LHCN-M2 (cell line): ENCODE measurements at regions not wholly inside any gene's neighbourhood (a gene's known extent, or its start where the extent isn't known, plus 50 kb on each side); places are given as distances from the start of the nearest gene placed in this dataset.

ENCODE experiments used
- DNase-seq: peaks from one replicate; pipeline ENCODE4 v3.0.0-alpha.2; 2012; ENCODE audit warnings: low read depth

- no peak for DNase-seq
These were observed 1295.1 kb upstream of the PCDH20 start for GRCh38 chr13:62710787-62711186.

GRCh38 chr13:62706048-62706447 is 1290.4 kb upstream of the PCDH20 start:
- DNase-seq: no peak

- no peak for DNase-seq
These were observed 1289.2 kb upstream of the PCDH20 start for GRCh38 chr13:62704875-62705274.

DNA sequence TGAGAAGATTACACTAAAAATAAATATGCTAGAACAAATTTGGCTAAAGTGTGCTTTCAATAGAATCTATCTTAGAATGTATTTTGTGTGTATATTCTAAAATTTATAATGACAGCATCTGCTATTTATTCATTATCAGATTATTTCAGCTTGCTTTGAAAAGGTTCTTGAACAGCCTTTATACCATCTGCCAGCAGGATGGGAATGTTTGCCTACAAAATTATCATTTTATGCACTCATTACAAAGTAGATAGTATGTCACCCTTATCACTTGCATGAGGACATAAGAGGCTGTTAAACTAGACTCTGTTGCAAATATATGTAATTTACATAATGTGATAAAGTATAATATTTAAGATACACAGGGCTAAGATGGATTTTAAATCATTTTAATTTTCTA is 1286.9 kb upstream of the PCDH20 start:
- DNase-seq: no peak

DNA sequence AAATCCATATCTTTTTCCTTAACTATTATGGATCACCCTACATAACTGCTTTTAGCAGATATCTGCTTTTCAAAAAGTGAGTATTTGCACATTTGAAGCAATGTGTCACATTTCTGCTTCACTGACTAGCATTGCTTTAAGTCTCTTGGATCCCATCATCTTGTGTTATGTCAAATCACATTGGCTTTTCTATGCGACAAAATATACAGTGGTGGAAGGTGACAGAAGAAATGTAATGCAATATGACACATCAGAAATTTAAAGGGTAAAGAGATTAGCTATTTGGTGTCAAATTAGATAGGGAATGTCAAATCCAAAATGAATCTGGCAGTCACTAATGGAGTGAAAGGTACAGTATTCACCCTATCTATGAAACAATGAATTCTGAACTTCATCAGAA is 1282.1 kb upstream of the PCDH20 start:
- DNase-seq: no peak

DNA sequence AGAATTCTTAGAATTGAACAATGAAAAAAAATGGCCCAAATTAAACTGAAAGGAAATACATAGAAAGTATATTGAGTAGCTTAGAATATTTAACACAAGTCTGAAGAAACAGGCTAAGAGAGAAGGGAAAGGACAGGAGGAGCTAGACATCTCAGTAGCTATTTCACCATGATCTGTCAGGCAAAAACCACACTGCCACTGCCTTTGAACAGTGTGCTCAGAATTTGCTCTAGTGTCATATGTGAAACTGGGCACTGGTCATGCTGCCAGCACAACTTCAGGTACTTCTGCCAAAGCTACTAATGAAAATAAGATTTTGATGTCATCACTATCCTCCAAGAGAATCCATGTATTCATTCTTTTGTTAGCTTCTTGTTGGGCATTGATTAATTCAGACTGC is 1280.8 kb upstream of the PCDH20 start:
- DNase-seq: no peak

GRCh38 chr13:62687732-62688131 is 1272.1 kb upstream of the PCDH20 start:
- DNase-seq: no peak

GRCh38 chr13:62684359-62684758 is 1268.7 kb upstream of the PCDH20 start:
- no peak for DNase-seq

DNA sequence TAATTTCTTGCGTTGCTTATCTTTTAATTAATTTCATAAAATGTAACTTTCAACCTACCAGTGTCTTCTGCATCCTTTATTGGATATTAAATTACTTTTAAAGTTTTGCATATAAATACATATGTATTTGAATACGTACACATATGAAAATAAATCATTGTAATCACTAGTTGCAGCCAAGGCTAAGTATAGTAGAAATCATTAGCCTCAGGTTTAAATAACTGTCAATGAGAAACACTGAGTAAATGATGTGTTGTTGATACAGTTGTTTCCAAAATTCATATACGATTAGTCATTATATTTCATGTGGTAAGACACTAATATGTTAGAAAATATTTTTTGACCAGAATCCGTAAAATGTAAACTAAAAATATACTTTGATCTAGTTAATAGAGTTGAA is 1267.1 kb upstream of the PCDH20 start:
- DNase-seq: no peak

- no peak for DNase-seq
These were observed 1262.4 kb upstream of the PCDH20 start for GRCh38 chr13:62678039-62678438.

DNA sequence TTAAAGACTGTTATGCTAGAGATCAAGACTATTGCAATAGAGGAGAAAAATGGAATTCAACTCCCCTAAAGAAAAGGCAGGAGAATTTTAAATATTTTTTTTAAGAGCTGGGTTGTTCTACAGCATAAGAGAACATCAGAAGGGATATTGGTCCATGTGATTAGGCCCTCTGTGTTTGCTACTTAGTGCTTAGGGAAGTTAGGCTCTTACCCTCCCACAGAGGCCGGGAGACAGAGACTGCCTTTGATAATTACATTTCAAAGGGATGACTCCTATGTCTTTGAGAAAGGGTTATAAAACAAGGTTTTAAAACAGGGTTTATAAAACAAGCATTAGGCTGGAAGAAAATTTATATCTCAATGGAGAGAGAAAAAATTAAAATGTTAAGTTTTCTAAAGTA is 1248.1 kb upstream of the PCDH20 start:
- DNase-seq: no peak

GRCh38 chr13:62659365-62659764 is 1243.7 kb upstream of the PCDH20 start:
- no peak for DNase-seq

DNA sequence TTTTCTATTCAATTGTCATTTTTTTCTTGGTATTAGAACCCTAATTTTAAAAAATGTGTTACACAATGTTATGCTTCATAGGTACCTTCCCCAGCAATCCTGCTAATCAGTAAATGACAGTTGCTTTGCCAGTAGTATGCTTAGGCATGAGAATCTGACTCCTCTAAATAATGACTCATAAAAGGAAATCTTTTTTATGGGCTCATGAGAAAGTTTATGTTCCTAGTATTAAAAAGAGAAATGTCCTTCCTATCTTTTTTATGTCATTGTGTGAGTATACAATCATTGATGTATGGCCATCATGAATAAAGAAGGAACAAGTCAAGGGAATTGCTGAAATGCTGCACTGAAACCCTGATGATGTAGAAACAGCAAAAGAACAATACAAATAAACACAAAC is 1237.7 kb upstream of the PCDH20 start:
- DNase-seq: no peak

DNA sequence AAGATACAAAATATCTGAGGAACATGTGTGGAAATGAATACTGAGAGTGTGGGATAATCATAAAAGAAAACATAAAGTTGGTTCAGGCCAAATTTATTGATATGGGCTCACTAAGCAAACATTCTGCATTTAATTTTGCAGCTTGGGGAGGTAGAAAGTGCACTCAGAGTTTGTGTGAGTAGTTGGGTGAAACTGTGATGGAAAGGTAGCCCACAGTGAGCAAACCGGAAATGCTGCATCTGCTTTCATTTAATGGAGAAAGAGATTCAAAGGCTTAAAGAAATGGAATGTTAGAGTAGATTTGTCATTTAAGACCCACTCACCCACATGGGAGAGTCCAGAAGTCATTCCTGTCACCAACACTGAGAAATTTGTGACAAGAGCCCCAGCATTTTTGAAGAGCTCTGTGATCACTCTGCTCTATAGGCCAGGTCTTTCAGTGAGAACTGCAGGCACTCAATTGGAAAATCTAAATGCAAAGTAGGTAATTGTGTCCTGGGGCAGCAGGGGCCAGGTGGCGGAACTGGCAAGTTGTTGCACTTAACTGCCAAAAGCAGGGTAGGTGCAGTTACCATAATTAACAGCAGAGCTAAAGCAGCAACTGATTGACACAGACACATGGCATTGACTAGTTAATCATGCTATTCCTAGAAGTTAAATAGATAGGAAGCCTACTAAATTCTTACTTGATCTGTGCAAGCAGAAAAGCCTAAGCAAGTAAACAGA is 1228.3 kb upstream of the PCDH20 start:
- DNase-seq: no peak

GRCh38 chr13:62643007-62643483 is 1227.4 kb upstream of the PCDH20 start:
- DNase-seq: no peak

DNA sequence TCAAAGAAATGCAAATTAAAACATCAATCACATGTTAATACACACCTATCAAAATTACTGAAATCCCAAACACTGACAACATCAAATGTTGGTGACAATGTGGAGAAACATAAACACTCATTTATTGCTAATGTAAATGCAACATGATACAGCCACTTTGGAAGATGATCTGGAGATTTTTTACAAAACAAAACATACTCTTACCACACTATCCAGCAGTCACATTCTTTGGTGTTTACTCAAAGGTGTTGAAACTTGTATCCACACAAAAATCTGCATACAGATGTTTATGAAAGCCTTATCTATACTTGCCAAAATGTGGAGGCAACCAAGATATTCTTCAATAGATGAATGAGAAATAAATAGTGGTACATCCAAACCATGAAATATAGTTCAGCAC is 1219.5 kb upstream of the PCDH20 start:
- DNase-seq: no peak

DNA sequence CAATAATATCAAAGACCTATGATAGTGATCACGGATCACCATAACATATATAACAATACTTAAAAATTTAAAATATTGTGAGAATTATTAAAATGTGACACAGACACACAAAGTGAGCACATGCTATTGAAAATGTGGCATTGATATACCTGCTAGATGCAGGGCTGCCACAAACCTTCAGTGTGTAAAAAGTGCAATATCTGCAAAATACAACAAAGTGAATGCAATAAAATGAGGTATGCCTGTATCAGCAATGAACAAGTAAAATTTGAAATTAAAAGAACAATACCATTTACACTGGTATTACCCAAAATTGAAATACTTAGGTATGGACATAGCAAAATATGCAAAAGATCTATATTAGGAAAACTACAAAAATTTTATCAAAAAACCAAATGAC is 1217.8 kb upstream of the PCDH20 start:
- no peak for DNase-seq

GRCh38 chr13:62631619-62632018 is 1216.0 kb upstream of the PCDH20 start:
- no peak for DNase-seq

- no peak for DNase-seq
These were observed 1215.5 kb upstream of the PCDH20 start for GRCh38 chr13:62631124-62631523.

- DNase-seq: no peak
These were observed 1214.0 kb upstream of the PCDH20 start for GRCh38 chr13:62629618-62630017.

- DNase-seq: no peak
These were observed 1211.6 kb upstream of the PCDH20 start for GRCh38 chr13:62627226-62627625.

GRCh38 chr13:62626771-62627170 is 1211.1 kb upstream of the PCDH20 start:
- no peak for DNase-seq

DNA sequence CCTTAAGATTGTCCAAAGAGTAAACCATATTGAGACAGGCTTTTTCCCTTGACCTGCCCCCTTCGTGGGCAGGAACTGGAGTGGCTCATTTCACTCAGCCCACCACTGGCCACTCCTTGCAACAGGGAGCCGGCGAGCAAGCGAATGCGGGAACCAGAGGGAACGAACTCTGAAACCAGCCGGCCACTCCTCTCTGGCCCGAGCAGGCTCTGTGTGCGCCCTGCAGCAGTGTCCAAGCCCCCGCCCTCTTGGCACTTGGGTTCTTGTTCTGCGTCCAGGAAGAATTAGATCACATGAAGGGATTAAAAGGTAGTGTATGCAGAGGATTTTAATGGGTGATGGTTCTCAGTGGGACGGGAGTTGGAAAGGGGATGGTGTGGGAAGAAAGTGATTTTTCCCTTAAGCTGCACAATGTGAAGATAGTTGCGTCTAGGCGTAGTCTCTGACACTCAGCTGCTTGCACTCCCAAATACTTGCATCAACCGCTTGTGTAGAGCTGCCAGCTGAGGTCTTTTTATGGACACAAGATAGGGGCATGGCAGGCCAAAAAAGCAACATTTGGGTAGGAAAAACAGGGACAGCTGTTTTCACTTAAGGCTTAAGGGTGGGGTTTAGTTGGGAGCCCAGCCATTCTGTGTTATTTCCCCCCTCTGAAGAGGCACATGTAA is 1209.7 kb upstream of the PCDH20 start:
- DNase-seq: no peak
